Cardiac septum (tissue), 1 donor: ENCODE measurements at regions not wholly inside any gene's neighbourhood (a gene's known extent, or its start where the extent isn't known, plus 50 kb on each side); places are given as distances from the start of the nearest gene placed in this dataset.

Source experiments
- DNase-seq: peaks from one replicate; pipeline ENCODE4 v3.0.0-alpha.2; 2020; ENCODE audit warnings: low spot score
- intact Hi-C: fragments of 100-400 bp; cut with DNase I; formaldehyde crosslinking; loops from one replicate; pipeline ENCODE4 v1.14.0; 2022
- donor health status: DM: no; HTN: no; CAD: no.

DNA sequence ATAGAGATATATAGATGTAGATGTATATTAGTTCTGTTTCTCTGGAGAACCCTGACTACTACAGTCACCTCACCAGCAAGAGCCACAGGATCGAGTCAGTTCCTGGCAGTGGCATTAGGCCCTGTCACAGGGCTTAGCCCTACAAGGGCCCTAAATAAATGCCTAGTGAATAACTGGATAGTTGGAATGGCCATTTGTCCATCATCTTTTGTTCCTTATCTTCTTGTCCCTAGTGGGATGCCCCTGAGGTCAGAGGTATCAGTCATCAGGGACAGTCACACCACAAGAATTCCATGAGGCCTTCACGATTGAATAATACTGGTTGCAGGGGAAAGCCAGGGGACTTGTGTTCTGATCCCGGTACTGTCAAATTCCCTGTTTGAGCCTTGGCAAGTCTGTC lies 204.9 kb upstream of the PPP2R3A start:
- DNase-seq, result no peak
- intact Hi-C loops, result no loop called here

DNA sequence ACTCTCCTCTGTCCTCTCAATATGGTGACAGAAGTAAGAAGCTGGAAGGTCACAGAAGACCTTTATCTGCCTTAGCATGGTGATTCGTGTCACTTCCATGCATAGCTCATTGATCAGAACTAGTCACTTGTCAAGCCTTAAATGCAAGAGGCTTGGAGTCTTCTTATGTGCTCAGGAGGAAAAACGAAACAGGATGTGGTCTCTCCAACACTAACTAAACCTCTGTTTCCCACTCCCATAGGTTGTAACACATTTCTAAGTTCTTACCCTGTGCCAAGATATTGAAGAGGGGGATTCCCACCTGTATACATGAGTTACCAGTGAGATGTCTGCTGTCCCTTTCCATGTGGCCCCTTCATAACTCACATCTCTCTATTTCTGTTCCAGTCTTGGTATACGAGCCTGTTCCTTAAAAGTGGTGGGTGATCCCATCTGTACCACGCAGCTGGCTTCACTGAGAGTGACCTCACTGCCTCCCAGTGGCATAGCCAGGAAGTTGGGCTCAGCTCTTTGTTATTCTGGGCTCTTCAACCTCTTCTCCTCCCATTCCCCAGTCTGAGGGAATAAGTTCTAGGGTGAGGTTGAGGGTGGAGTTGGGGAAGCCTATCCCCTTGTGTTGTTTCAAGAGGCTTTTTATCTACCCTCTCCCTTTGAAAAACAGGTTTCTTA lies 203.2 kb upstream of the PPP2R3A start:
- intact Hi-C loops, result no loop called here

DNA sequence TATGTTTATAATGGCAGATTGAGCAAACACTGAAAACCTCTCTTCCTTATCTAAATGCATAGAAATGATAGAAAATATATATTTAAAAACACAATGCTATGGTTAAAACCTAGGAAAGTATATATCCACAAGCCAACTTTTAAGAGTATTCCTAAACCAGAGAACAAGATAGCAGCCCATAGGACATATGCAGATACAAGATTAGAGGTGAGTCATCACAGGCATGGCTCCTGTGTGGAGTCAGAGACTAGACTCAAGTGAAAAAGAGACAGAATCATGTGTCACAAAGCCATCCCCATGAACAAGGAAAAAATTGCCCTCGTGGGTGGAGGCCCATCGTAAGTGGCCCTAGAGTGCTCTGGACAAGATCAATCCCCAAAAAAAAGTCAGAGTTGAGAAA lies 199.4 kb upstream of the PPP2R3A start:
- intact Hi-C loops, result no loop called here
- DNase-seq, result no peak

More for the DNA sequence above, 203.2 kb upstream of the PPP2R3A start:
- no peak for DNase-seq

DNA sequence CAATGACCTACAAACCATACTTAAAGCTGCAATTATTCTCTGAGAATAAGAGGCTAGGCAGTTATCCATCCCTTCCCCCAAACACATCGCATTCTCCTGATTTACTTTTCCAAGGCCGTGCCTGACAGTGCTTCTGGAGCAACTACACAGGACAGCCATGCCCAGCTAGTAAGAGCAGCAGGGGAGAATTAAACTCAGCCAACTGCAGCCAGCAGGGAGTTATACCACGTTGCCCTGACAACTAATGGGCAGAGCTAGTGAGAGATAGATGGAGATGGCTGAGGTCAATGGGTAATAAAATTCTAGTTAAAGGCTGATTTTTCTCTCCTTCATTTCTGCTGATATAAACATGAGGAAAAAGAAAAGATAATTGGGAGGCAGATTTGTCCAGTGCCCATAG lies 193.8 kb upstream of the PPP2R3A start:
- no peak for DNase-seq
- intact Hi-C loops, result no loop called here

DNA sequence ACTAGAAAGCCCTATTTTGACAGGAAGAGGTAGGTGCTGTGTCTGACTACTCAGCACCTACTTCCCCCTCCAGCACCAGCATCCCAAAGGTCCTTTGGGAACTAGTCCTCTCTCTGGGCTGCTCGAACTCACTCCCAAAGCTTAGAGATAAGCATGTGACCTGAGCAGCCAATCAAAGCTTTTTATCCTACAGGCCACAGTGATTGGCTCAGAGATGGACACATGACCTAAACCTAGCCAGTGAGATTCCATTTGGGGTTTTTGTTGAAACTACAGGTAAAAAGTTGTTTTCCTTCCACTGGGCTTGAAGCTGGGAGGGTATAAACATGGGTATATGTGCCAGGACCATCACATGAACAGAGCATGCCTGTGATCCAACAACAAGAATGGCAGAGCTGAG lies 186.5 kb upstream of the PPP2R3A start:
- intact Hi-C loops, result no loop called here
- no peak for DNase-seq

DNA sequence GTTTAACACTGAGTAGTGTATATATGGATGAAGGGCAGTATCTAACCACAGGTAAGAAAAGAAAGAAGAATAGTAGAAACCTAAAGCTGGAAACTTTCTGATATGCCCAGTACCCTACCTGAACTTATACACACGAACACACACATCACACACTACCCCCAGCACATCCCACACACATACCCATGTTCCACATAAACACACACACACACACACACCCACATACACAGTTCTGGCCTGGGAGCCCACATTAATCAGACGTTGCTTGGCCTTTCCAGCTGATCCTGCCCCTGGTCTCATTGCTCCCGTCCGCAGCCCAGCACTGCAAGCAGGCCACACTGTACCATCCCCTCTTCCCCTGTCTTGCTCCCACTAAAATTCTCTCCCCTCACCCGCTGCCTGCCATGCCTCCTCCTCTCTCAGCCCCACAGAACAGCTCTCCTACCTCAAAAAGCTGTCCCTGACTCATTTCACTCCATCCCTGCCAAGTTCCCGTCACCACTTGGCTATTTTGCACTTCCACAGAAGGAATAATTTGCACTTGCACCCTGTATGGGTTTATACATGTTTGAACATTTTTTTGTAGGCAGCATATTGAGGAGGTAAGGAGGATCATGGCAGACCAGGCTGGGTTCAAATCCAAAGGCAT lies 185.8 kb upstream of the PPP2R3A start:
- intact Hi-C loops, result no loop called here
- no peak for DNase-seq

DNA sequence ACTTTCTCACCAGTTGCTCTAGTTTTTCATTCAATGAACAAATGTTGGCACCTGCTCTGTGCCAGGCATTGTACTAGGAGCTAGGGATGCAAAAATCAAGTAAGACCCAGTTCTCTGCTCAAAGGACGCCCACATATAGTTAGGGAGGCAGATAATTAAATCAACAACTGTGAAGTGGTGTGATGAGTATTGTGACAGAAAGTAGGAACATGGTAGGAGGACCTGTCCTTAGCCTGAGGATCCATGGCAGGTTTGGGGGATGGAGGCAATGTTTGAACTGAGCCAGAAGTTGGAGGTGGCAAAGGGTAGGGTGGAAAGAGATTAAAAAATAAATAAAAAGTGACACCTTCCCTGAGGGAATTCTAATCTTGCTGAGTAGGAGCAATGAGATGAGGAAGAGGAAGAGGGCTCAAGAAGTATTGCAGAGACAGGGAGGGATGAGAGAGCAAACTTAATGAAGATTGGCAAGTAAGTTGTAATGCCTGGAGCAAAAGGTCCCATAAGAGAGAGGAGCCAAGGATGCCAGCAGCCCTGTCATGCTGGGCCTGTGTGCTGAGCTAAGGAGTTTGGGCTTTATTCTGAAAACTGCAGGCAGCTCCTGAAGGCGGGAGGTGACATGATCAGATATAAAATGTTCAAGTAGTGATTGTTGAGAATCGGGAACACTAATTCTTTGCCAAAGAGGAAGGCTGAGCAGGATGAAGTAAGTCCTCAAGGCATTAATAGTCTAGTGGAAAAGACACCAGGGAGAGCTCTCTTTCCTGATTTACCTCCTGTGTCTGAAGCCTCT lies 184.3 kb upstream of the PPP2R3A start:
- DNase-seq, result no peak
- intact Hi-C loops, result no loop called here

DNA sequence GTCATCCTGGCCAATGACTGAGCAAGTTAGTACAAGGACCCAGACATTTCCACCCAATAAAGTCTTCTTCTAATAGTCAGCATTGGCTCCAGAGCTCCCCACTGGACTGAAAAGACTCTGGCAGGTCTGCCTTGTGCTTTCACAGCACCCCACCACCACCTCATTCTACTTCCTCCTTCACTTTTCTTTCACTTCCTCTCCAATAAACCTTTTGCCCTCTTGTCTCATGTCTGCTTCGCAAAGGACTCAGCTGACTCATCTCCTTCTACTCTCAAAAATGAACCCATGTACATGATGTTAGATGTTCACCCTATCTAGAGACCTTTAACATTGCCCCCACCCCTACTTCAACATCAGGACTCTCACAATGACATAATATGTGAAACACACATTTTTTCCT lies 181.0 kb upstream of the PPP2R3A start:
- intact Hi-C loops, result no loop called here
- no peak for DNase-seq

DNA sequence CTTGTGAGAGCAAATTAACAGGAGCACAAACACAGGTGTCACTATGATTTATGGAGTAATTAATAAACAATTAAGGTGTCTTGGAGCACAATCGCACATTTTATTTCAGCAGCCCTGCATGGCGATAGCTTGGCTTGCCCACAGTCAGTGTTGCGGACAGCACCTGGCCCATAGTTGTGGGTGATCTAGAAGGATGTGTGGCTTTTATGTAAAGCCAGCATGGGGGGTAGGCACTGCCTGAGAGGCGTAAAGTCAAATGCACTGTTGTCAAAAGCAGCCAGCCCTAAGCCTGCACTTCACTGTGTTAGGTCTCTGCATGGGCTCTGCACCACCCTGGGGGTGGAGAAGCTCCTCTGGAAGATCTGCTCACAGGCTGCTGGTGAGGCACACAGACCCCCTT lies 177.4 kb upstream of the PPP2R3A start:
- intact Hi-C loops, result no loop called here
- no peak for DNase-seq

DNA sequence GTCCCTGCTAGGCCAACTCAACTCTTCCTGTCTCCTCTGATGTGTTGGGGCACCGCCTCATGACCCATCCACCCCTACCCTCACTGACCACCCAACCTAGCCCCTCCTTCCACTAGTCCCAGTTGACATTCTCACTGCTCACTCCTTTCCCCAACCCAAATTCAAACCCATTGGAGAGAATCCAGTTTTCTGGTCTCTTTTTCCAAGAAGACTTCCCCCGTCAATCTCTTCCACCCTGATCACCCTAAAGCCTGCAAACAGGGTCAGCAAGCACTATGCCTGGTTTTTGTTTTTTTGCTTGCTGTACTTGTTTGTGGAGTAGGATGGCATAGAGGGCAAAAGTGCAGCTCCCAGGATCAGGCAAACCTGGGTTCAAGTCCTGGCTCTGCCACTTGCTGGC lies 176.6 kb upstream of the PPP2R3A start:
- DNase-seq, result no peak
- intact Hi-C loops, result no loop called here

DNA sequence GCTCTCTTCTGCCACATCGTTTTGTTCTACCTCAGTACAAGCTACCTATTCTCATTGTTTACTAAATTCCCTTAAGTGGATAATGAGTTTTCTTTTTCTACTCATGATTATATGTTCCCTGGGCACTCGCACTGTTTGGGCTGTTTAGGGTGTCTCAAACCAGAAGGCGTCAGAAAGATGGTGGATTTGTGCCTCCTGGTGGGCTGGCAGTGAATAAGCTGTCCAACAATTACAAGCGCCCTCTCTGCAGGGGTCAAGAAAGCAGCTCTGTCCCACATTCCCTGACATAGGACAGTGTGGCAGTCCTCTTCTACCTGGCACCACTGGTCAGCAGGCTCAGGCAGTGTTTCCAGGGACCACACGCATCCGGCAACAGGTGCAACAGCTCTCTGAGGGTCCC lies 173.4 kb upstream of the PPP2R3A start:
- intact Hi-C loops, result no loop called here
- DNase-seq, result no peak

DNA sequence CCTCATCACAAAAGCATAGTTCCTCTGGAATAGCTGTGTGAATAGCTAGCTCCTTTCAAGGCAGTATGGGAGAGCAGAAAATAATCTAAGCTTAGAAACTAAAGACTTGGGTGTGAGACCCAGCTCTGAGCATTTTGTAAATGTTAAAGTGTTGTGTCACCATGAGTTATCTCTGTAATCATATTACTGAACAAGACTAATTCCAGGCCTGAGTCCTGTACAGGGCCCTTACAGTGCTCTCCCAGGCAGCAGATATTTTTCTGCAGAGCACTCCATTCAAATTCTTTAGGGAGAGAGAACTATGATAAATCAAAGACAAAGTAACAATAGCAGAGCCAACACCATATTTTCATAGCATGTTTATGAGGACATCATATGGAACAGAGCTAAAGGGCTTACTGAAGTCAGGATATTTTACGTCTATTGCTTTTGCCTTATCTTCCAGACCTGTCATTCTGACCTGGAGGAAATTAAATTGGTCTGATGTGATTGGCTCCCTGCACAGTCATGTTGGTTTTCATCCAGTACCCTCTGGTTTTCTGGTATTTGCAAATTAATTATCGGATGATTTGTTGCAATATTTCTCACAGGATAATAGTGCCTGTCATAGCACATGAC lies 172.6 kb upstream of the PPP2R3A start:
- intact Hi-C loops, result no loop called here
- no peak for DNase-seq

DNA sequence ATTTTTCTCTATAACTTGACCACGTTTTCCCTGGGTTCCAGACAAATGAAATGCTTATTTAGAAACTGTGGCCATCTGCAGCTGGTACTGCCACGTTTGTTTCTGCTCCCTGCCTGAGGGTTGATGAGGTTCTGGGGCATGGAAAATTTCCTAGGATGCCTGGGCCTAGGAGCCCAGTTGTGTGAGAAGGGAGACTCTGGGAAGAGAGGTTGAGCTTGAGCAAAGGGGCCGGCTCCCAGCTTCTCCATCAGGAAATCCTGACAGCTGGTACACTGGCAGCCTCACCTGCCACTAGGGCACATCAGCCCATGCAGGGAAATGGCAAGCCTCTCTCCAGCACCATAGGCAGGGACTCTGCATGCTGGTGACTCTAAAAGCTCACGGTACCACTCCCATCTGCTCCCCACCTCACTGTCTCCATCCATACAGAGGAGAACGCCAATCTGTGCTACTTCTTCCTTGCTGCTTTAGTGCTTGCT lies 165.4 kb upstream of the PPP2R3A start:
- intact Hi-C loops, result no loop called here
- DNase-seq, result no peak

DNA sequence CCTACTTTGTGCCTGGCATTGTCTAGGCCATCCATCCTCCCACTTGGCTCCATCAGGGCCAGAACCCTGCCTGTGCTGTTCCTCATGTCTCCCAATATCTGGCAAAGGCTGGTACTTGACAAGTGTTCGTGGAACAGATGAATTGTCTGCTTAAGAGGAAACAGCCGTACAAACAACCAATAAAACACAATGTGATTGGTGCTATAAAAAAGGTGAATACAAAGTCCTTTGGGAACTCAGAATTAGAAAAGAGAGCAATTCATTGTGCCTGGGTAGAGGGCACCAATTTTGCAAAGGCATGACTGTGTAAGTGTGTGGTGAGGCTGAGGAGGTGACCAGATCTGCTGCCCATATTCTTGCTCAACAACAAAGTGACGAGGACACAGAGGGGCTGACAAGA lies 164.5 kb upstream of the PPP2R3A start:
- DNase-seq, result no peak
- intact Hi-C loops, result no loop called here

DNA sequence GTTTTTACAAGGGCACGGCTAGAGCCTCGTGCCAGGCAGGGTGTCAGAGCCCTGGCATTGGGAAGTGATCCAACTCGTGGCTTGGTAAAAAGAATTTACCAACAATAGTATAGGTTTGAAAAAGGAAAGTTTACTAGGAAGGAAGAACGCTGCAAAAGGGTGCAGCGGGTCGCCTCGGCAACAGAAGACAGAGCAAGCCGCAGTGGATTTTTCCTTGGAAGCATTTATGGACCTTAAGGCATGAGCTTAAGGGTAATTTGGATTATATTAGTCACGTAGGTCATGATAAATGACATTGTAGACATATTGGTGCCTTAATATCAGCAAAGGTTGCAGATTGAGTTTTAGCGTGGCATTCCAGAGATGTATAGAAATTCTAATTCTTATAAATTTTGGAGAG lies 163.4 kb upstream of the PPP2R3A start:
- intact Hi-C loops, result no loop called here
- no peak for DNase-seq

DNA sequence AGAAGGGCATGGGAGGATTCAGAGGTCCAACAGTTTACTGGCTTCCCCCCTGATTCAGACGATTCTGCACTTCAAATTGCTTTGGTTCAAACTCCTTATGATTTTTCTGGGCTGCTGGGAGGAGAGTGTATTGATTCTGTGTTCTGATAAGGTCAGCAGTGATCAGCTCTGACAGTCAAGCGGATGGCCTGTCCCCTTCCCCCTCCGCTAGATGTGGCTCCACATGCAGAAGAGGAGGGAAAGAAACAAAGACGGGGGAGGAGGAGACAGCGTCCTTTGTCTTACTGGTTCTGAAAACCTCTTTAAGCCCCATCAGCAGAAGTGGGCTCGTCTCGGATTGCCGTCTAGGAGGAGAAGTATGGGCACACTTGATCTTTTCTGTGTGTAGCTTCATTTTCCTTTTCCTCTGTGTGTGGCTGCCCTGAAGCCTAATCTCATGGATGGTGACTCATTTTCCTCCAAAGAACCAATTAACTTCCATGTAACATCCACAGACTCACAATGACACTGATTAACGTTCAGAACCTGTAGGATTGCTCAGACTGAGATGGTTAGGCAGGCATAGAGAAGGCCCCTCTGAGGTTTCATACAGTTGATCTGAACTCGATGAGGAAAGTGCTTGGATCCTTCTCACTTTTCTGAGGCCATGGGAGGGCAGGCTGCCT lies 162.4 kb upstream of the PPP2R3A start:
- no peak for DNase-seq

DNA sequence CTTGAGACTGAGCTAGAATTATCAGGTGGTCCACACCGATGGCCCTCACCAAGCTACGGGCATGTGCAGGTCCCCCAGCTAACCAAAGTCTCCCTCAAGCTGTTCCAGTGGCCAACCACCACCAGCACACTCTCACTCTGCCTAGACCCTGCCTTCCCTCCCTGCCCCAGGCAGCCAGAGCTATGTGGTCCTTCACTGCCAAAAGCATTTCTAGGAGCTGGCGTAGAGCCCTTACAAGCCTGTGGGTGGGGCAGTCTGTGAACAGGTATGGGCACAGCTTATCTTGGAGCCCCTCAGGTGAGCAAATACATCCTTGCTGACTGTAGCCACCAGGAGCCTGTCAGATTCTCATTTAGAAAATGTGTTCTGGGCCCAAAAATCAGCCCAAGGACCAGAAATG lies 159.8 kb upstream of the PPP2R3A start:
- no peak for DNase-seq
- intact Hi-C loops, result no loop called here

More for the DNA sequence above, 162.4 kb upstream of the PPP2R3A start:
- intact Hi-C loops, result no loop called here

DNA sequence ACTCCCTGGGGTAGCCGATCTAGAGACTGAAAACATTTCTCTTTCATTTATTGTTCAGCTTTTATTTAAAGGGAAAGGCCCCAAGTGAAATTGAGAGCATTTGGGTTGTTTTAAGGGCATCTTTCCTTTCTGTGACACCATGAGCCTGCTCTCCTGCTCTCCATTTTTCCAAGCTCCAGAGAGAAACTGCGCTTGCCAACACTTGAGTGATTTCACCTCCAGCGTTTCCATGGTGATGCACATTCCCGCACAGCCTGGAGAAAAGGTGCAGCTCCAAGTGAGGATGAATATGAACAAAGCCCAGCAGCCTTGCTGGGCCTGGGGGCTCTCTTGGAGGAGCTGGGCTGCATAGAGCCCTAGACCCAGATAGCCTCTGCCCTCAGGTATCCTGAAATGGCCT lies 159.2 kb upstream of the PPP2R3A start:
- no peak for DNase-seq
- intact Hi-C loops, result no loop called here

DNA sequence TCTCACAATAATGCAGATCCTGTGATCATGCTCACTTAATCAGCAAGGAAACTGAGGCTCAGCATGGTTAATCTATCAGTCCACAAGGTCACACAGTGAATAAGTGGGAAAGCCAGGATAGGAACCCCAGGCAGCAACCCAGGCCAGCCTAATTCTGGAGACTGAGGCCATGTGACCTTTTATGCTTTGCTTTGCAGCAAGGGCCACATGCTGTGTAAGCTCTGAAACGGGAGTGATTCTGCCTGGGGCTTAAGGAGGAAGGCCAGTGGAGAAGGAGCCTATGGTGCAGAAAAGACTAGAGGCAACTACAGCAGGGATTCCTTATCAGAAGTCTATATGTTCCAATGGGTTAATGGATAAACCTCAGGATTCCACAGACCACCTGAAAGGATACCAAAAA lies 157.6 kb upstream of the PPP2R3A start:
- intact Hi-C loops, result no loop called here
- DNase-seq, result no peak
